ENCODE measurements at regions not wholly inside any gene's neighbourhood (a gene's known extent, or its start where the extent isn't known, plus 50 kb on each side); places are given as distances from the start of the nearest gene placed in this dataset.

DNA sequence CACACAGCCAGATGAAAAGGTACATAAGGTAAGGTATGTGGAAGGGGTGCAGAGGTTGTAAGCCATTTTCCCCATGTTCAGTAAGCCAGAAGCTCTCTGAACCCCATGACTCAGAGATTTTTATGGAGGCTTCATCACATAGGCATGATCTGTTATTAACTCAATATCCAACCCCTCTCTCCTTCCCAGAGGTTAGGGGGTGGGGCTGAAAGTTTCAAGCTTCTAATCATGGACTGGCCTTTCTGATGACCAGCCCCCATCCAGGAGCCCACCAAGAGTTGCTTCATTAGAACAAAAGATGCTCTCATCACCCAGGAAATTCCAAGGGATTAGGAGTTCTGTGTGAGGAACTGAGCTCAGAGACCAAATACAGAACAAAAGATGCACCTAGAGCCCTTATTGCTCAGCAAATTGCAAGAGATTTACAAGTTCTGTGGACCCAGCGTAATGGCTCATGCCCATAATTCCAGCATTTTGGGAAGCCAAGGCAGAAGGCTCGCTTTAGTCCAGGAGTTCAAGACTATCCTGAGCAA, 103.2 kb upstream of the DAAM1 start:
- TF ChIP-seq EZH2phosphoT487 (IDR thresholded peaks at IDR 0.05; ENCODE audit: borderline replicate concordance, low read depth, low read length) = no peak
- TF ChIP-seq, protein P1, sequence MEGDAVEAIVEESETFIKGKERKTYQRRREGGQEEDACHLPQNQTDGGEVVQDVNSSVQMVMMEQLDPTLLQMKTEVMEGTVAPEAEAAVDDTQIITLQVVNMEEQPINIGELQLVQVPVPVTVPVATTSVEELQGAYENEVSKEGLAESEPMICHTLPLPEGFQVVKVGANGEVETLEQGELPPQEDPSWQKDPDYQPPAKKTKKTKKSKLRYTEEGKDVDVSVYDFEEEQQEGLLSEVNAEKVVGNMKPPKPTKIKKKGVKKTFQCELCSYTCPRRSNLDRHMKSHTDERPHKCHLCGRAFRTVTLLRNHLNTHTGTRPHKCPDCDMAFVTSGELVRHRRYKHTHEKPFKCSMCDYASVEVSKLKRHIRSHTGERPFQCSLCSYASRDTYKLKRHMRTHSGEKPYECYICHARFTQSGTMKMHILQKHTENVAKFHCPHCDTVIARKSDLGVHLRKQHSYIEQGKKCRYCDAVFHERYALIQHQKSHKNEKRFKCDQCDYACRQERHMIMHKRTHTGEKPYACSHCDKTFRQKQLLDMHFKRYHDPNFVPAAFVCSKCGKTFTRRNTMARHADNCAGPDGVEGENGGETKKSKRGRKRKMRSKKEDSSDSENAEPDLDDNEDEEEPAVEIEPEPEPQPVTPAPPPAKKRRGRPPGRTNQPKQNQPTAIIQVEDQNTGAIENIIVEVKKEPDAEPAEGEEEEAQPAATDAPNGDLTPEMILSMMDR (conservative IDR thresholded peaks at IDR 0.05; ENCODE audit: low read length) = no peak

Data from OCI-LY7 (cell line).